T-helper 2 cell treated with Interferon-gamma antibody and Interleukin-4, amounts not matched to agents 100 ng/mL and 5 ng/mL, for 36 hours (primary cell): ENCODE measurements at regions not wholly inside any gene's neighbourhood (a gene's known extent, or its start where the extent isn't known, plus 50 kb on each side); places are given as distances from the start of the nearest gene placed in this dataset.
"Not testable (repeated sequence)": the region's sequence is repeated elsewhere in the genome, so short reads cannot be mapped to it uniquely, and the experiment has no call there.

Source experiments
- intact Hi-C: fragments of 100-400 bp; cut with micrococcal nuclease; formaldehyde crosslinking; loops from one replicate; pipeline ENCODE4 v1.15.1; 2023

DNA sequence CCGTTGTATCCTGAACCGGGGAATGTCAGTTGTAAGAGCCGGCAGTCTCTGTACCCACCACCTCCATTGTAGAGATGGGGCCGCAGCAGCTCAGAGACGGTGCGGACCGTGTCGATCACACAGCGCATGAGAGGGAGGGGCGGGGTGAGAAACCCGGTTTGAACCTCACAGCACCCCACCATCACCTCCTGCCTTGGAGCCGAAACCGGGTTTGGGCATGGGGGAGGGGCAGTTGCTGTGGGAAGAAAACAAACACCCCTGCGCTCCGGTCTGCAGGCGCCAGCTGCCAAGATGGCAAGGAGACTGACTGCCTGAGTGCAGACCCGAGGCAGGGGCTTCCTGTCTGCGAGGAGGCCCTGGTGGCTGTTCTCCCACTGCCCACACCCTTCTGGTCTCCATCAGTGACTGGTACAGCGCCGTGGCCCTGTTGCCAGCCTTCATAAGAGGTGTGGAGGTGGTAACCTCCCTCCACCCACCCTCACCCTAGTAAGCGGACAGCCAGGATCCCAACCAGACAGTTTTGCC, 69.2 kb upstream of the SSBP3 start:
- intact Hi-C loops, result no loop called here

- intact Hi-C loops, result no loop called here
Measured at GRCh38 chr1:54474310-54475251, 68.4 kb upstream of the SSBP3 start.

GRCh38 chr1:54471588-54471987, 65.4 kb upstream of the SSBP3 start:
- intact Hi-C loops, result no loop called here

- intact Hi-C loops, result not testable (repeated sequence)
Measured at GRCh38 chr1:54469444-54469843, 63.2 kb upstream of the SSBP3 start.

DNA sequence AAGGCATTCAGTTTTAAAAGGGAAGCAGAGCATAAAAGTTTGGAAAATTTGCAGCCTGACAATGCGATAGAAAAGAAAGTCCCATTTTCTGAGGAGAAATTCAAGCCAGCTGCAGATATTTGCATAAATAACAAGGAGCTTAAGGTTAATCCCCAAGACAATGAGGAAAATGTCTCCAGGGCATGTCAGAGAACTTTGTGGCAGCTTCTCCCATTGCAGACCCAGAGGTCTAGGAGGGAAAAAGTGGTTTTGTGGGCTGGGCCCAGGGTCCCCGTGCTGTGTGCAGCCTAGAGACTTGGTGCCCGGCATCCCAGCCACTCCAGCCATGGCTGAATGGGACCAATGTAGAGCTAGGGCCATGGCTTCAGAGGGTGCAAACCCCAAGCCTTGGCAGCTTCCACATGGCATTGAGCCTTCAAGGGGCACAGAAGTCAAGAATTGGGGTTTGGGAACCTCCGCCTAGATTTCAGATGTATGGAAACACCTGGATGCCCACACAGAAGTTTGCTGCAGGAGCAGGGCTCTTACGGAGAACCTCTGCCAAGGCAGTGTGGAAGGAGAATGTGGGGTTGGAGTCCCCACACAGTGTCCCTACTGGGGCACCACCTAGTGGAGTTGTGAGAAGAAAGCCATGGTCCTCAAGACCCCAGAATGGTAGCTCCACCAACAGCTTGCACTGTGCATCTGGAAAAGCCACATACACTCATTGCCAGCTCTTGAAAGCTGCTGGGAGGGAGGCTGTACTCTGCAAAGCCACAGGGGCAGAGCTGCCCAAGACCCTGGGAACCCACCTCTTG, 62.3 kb upstream of the SSBP3 start:
- intact Hi-C loops, result not testable (repeated sequence)

GRCh38 chr1:54465351-54465811, 59.2 kb upstream of the SSBP3 start:
- intact Hi-C loops, result no loop called here

GRCh38 chr1:54464477-54465146, 58.4 kb upstream of the SSBP3 start:
- intact Hi-C loops, result no loop called here

- intact Hi-C loops, result no loop called here
Measured at GRCh38 chr1:54464031-54464476, 57.9 kb upstream of the SSBP3 start.

DNA sequence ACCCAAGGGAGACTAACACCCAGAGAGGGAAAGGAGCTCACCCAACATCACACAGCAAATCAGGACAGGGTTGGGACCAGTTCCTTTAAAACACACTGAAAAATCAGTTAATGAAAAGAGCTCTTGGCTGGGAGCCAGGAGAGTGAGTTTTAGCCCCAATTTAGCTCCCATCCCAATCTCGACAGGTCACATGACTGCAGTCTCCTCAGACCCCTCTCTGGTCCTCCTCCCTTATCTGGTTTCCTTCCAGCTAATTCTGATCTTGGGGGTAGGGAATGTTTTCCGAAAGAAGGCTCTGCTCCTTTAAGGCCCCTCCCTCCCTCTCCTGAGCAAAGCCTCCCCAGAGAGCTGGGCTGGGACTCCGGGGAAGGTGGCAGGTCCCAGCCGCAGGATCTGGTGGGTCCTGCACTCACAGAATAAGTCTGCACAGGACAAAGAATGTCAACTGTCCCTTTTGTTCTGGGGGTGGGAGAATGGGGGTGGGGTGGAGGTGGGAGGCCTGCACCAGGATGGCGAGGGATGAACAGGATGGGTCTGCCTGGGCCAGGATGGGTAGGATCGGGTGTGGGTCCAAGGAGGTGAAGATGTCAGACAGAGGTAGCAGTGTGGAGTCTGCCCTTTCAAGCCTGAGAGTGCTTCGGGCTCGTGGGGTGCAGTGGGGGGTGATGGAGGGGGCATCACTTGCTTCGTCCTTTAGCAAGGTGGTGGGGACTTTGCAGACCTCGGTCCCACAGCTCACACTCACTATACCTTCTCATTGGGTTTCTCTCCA, 57.3 kb upstream of the SSBP3 start:
- intact Hi-C loops, result no loop called here

DNA sequence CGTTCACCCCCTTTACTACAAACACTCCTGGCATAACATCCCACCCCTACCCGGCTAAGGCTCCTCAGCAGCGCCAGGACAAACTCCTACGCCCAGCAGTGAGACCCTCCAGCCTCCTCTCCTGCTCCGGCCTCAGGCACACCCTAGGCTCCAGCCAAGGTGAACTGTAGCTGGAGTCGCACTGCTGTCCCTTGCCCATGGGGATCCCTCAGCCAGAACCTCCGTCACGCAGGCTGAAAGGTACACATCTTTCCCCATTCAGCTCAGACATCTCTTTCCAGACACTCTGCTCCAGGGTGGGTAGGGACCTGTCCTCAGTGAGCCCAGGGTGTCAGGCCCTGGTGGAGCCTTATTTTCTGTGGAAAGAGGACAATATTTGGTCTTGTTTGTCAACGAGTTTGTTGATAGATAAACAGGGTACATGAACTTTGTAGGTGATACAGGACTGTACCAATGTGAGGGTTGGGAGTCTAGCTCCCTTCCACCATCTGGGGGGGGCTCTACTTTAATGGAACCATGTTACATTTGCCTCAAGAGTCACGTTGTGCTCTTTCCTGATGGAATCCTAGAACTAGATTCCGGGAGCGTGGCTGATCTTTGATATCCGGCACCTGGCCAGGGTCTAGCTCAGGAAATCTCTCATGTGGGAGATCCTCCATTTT, 56.5 kb upstream of the SSBP3 start:
- intact Hi-C loops, result no loop called here

- intact Hi-C loops, result no loop called here
Measured at GRCh38 chr1:54461731-54462596, 55.8 kb upstream of the SSBP3 start.

GRCh38 chr1:54460861-54461387, 54.7 kb upstream of the SSBP3 start:
- intact Hi-C loops, result no loop called here

DNA sequence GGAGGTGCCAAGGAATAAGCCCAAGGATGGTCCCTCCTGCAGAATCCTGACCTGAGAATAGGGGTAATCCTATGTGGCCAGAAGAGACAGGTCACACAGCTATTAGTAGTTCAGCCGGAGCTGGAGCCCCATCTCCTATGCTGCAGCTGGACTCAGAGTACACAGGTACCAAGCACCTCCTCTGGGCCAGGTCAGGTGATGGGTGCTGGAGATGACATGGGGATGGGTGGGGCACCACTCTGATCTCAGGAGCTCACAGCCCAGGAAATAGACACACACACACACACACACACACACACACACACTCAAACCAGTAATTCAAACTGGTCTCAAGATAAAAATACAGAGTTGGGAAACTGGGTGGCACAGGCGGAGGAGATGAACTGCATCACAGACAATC, 54.2 kb upstream of the SSBP3 start:
- intact Hi-C loops, result no loop called here

- intact Hi-C loops, result no loop called here
Measured at GRCh38 chr1:54459726-54460191, 53.6 kb upstream of the SSBP3 start.

DNA sequence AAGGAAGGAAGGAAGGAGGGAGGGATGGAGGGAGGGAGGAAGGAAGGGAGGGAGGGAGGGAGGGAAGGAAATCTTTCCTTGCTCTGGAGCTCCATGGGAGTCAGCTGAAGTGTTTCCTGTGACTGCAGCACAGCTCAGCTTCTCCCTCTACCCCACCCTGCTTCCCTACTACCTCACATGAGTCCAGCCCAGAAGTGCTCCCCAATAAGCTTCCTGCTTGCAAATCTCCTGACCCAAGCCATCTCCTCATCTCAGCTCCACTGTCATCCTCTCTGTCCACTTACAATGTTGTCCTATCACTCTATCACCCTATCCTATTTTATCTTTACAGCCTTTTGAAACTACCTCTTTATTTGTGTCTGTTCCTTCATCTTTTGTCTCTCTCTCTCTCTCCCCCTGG, 52.9 kb upstream of the SSBP3 start:
- intact Hi-C loops, result no loop called here

DNA sequence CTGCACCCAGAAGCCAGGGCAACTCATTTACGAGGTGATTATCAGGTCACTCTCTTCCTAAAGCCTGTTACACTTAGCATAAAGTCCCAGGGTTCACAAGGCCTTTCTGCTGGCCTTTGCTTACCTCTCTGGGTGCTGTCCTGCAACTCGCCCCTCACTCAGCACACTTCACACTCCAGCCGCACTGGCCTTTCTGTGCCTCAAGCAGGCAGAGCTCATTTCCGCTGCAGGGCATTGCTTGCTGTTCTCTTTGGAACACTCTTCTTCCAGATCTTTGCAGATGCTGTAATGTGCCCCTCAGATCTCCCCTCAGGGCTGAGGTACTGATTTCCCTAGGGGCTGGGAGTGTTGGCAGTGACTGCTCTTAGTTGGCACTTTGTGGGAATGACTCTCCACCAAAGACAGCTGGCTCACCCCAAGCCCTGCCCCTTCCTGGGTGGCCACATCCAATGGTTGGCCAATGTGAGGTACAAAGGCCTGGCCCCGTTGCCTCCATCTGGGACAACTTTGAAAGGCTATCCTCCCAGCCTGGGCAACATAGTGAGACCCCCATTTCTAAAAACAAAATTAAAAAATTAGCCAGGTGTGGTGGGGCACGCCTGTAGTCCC, 50.8 kb upstream of the SSBP3 start:
- intact Hi-C loops, result no loop called here

GRCh38 chr1:54456361-54456760, 50.2 kb upstream of the SSBP3 start:
- intact Hi-C loops, result no loop called here
